Lower leg skin (tissue), 3 donors: ENCODE measurements at regions not wholly inside any gene's neighbourhood (a gene's known extent, or its start where the extent isn't known, plus 50 kb on each side); places are given as distances from the start of the nearest gene placed in this dataset.

Source experiments
- CTCF ChIP-seq, 3 donors: fragments of 450-650 bp; IDR thresholded peaks; one replicate each; pipeline ENCODE4 v1.5.1; 2016; ENCODE audit warnings: antibody characterized with exemption in 3 of 3, mild to moderate bottlenecking in 3 of 3, moderate library complexity in 2 of 3
- POLR2A ChIP-seq, 2 donors: fragments of 450-650 bp; IDR thresholded peaks; one replicate each; pipeline ENCODE4 v1.6.1; 2016 to 2017; ENCODE audit warnings: antibody characterized with exemption in 2 of 2, mild to moderate bottlenecking in 1 of 2, moderate library complexity in 1 of 2

GRCh38 chr3:31135546-31135945, 241.1 kb upstream of the GADL1 start:
- TF ChIP-seq POLR2A (IDR thresholded peaks at IDR 0.05), result no peak
- TF ChIP-seq CTCF (IDR thresholded peaks at IDR 0.05), result no peak
